IMR-90 (cell line): ENCODE measurements at regions not wholly inside any gene's neighbourhood (a gene's known extent, or its start where the extent isn't known, plus 50 kb on each side); places are given as distances from the start of the nearest gene placed in this dataset.

ENCODE experiments used
- ATAC-seq: fragments of 200-7000 bp; cut with Tn5 transposase; 2 replicates; pipeline ENCODE4 v1.9.1; 2020; ENCODE audit warnings: low read depth, mild to moderate bottlenecking, moderate library complexity
- BruUV-seq: library from RNA; stranded (reverse); fragments of 400-500 nt; replicated peaks from 2 replicates; lab custom pipeline; 2021; lab: Mats Ljungman, UMichigan
- CTCF ChIA-PET: fragments of 300-600 bp; formaldehyde crosslinking; extraction: SDS; loops from one replicate; lab custom pipeline; 2021; ENCODE audit warnings: antibody characterized with exemption; lab: Yijun Ruan, JAX
- POLR2A ChIA-PET: fragments of 300-600 bp; sonication (Branson Sonifier 250); formaldehyde crosslinking; loops from one replicate; lab custom pipeline; 2022; ENCODE audit warnings: antibody characterized with exemption; ENCODE audit not compliant: unreplicated experiment; lab: Charles Lee
- DNase-seq: peaks from one replicate; pipeline ENCODE4 v3.0.0; 2013
- H2AFZ ChIP-seq: replicated peaks from 2 replicates; pipeline ENCODE3; 2013; ENCODE audit warnings: low read length, mild to moderate bottlenecking; ENCODE audit not compliant: poor library complexity
- H2AK5ac ChIP-seq: 2 replicates; pipeline ENCODE4 v1.6.1; 2013; ENCODE audit warnings: low read depth, low read length, inconsistent platforms
- H2AK9ac ChIP-seq: replicated peaks from 2 replicates; pipeline ENCODE3; 2013; ENCODE audit warnings: mild to moderate bottlenecking, low read depth, low read length, moderate library complexity; ENCODE audit not compliant: poor library complexity
- H2BK120ac ChIP-seq: 2 replicates; pipeline ENCODE4 v1.6.1; 2013; ENCODE audit warnings: low read depth, low read length, inconsistent platforms
- H2BK15ac ChIP-seq: 3 replicates; pipeline ENCODE4 v1.6.1; 2013; ENCODE audit warnings: low read depth, low read length, inconsistent platforms
- H2BK20ac ChIP-seq: 2 replicates; pipeline ENCODE4 v1.6.1; 2013; ENCODE audit warnings: low read depth, mild to moderate bottlenecking, inconsistent platforms, low read length, moderate library complexity
- H2BK5ac ChIP-seq: 2 replicates; pipeline ENCODE4 v1.6.1; 2013; ENCODE audit warnings: mild to moderate bottlenecking, low read depth, low read length, inconsistent platforms; ENCODE audit not compliant: poor library complexity, severe bottlenecking
- H3K14ac ChIP-seq: replicated peaks from 2 replicates; pipeline ENCODE4 v1.6.1; 2013; ENCODE audit warnings: low read depth, low read length, inconsistent platforms
- H3K18ac ChIP-seq: 2 replicates; pipeline ENCODE4 v1.6.1; 2013; ENCODE audit warnings: low read depth, low read length, control low read depth
- H3K23ac ChIP-seq: 2 replicates; pipeline ENCODE4 v1.6.1; 2013; ENCODE audit warnings: low read depth, low read length, inconsistent platforms
- H3K27ac ChIP-seq: 2 replicates; pipeline ENCODE4 v1.5.1; 2013; ENCODE audit warnings: mild to moderate bottlenecking, control low read depth, low read length; ENCODE audit not compliant: insufficient read depth
- H3K27me3 ChIP-seq: 2 replicates; pipeline ENCODE4 v1.6.1; 2013; ENCODE audit warnings: low read length; ENCODE audit not compliant: control insufficient read depth, insufficient read depth
- H3K36me3 ChIP-seq: 2 replicates; pipeline ENCODE4 v1.6.1; 2013; ENCODE audit warnings: low read length, mixed read lengths; ENCODE audit not compliant: control insufficient read depth, insufficient read depth
- H3K4ac ChIP-seq: 2 replicates; pipeline ENCODE4 v1.6.1; 2013; ENCODE audit warnings: low read depth, low read length, inconsistent platforms
- H3K4me1 ChIP-seq: 2 replicates; pipeline ENCODE4 v1.6.1; 2013; ENCODE audit warnings: low read length, mixed read lengths; ENCODE audit not compliant: control insufficient read depth, insufficient read depth
- H3K4me2 ChIP-seq: 2 replicates; pipeline ENCODE4 v1.6.1; 2013; ENCODE audit warnings: low read depth, mild to moderate bottlenecking, control low read depth, low read length, moderate library complexity
- H3K4me3 ChIP-seq: 2 replicates; pipeline ENCODE4 v1.5.1; 2013; ENCODE audit warnings: low read depth, mild to moderate bottlenecking, control low read depth, low read length, moderate library complexity; ENCODE audit not compliant: insufficient read depth
- H3K56ac ChIP-seq: 2 replicates; pipeline ENCODE4 v1.6.1; 2013; ENCODE audit warnings: low read length, inconsistent platforms; ENCODE audit not compliant: insufficient read depth; ENCODE audit errors: extremely low read depth
- H3K79me1 ChIP-seq, 2 experiments: 2 replicates each; pipeline ENCODE4 v1.6.1; 2013; ENCODE audit warnings: low read length in 2 of 2, inconsistent platforms in 1 of 2, low read depth in 1 of 2
- H3K9ac ChIP-seq: 2 replicates; pipeline ENCODE4 v1.6.1; 2013; ENCODE audit warnings: low read depth, low read length, control low read depth
- H3K9me1 ChIP-seq: 2 replicates; pipeline ENCODE4 v1.6.1; 2013; ENCODE audit warnings: low read length, inconsistent platforms; ENCODE audit not compliant: insufficient read depth
- H3K9me3 ChIP-seq: 2 replicates; pipeline ENCODE4 v1.6.1; 2013; ENCODE audit warnings: low read length; ENCODE audit not compliant: control insufficient read depth, insufficient read depth
- H4K20me1 ChIP-seq: 2 replicates; pipeline ENCODE4 v1.6.1; 2013; ENCODE audit warnings: low read length, inconsistent platforms; ENCODE audit not compliant: insufficient read depth
- H4K5ac ChIP-seq: 2 replicates; pipeline ENCODE4 v1.6.1; 2013; ENCODE audit warnings: mild to moderate bottlenecking, low read depth, low read length, control low read depth
- H4K8ac ChIP-seq, 2 experiments: 2 replicates each; pipeline ENCODE4 v1.6.1; 2013; ENCODE audit warnings: low read depth in 2 of 2, low read length in 2 of 2, control low read depth in 1 of 2, inconsistent platforms in 1 of 2
- H4K91ac ChIP-seq: 2 replicates; pipeline ENCODE4 v1.6.1; 2013; ENCODE audit warnings: low read depth, low read length, inconsistent platforms; ENCODE audit not compliant: insufficient read depth
- BHLHE40 ChIP-seq: fragments of 150-350 bp; IDR thresholded peaks from 2 replicates; pipeline ENCODE4 v1.6.1; 2016; ENCODE audit warnings: mild to moderate bottlenecking, low read depth, low read length
- POLR2A ChIP-seq: IDR thresholded peaks from 2 replicates; pipeline ENCODE4 v1.6.1; 2012; ENCODE audit warnings: mild to moderate bottlenecking, low read depth, low read length
- dilution Hi-C: fragments of 300-500 bp; cut with HindIII; formaldehyde crosslinking; loops from one replicate; pipeline ENCODE4 v1.14.3; 2018; ENCODE audit warnings: low sequenced_read_pairs; ENCODE audit not compliant: unreplicated experiment
- in situ Hi-C: fragments of 300-500 bp; cut with MboI; formaldehyde crosslinking; loops from 3 replicates; pipeline ENCODE4 v1.14.3; 2019; ENCODE audit warnings: low sequenced_read_pairs, inconsistent platforms, mixed read lengths
- intact Hi-C: fragments of 100-400 bp; cut with micrococcal nuclease; formaldehyde crosslinking; loops from 2 replicates; pipeline ENCODE4 v1.10.0; 2022

GRCh38 chr1:69171248-69171647, 396.5 kb upstream of the LRRC7 start:
- H2BK120ac ChIP-seq: no peak overlapping the region
- H3K23ac ChIP-seq: no peak overlapping the region
- H3K14ac ChIP-seq: no peak overlapping the region
- H2AK5ac ChIP-seq: no peak overlapping the region
- H2AK9ac ChIP-seq: no peak overlapping the region
- no peaks in the 10 kb centered on the region for H4K20me1 ChIP-seq
- no peak overlapping the region for H3K9ac ChIP-seq
- TF ChIP-seq POLR2A: no peak
- TF ChIP-seq BHLHE40: no peak
- no peaks in the 10 kb centered on the region for H3K79me1 ChIP-seq
- no peak overlapping the region for H2AFZ ChIP-seq
- H3K56ac ChIP-seq: no peak overlapping the region
- no peak overlapping the region for H4K5ac ChIP-seq
- no peak overlapping the region for H3K18ac ChIP-seq
- H3K27me3 ChIP-seq: no peaks in the 10 kb centered on the region
- H2BK15ac ChIP-seq: no peak overlapping the region
- H3K4me1 ChIP-seq: no peaks in the 10 kb centered on the region
- H4K8ac ChIP-seq: no peak overlapping the region
- no peaks in the 10 kb centered on the region for H3K9me1 ChIP-seq
- H2BK5ac ChIP-seq: no peak overlapping the region
- no TSS peak for BruUV-seq
- dilution Hi-C loops: no loop called here
- intact Hi-C loops: no loop called here
- no peak for ATAC-seq
- in situ Hi-C loops: no loop called here
- no peak overlapping the region for H3K4me3 ChIP-seq
- no peak for DNase-seq
- POLR2A ChIA-PET: no interaction called here
- H2BK20ac ChIP-seq: no peak overlapping the region
- H3K27ac ChIP-seq: no peak overlapping the region
- no peak overlapping the region for H3K4me2 ChIP-seq
- no peaks in the 10 kb centered on the region for H3K36me3 ChIP-seq
- CTCF ChIA-PET: no interaction called here
- no peak overlapping the region for H4K91ac ChIP-seq
- H3K9me3 ChIP-seq: no peaks in the 10 kb centered on the region
- H3K4ac ChIP-seq: no peak overlapping the region
